ENCODE measurements at regions not wholly inside any gene's neighbourhood (a gene's known extent, or its start where the extent isn't known, plus 50 kb on each side); places are given as distances from the start of the nearest gene placed in this dataset.

GRCh38 chrX:39176105-39176504 lies 374.8 kb downstream of the MID1IP1 start:
- DNase-seq: peak; percentile 16

GRCh38 chrX:39189431-39189830 lies 388.2 kb downstream of the MID1IP1 start:
- DNase-seq: no peak

- peak; percentile 76 for DNase-seq
Measured at GRCh38 chrX:39194673-39195072, 393.4 kb downstream of the MID1IP1 start.

- peak; percentile 84 for DNase-seq
Measured at GRCh38 chrX:39195156-39195555, 393.9 kb downstream of the MID1IP1 start.

- no peak for DNase-seq
Measured at GRCh38 chrX:39196192-39197102, 395.2 kb downstream of the MID1IP1 start.

- DNase-seq: no peak
Measured at GRCh38 chrX:39199429-39199828, 398.2 kb downstream of the MID1IP1 start.

- no peak for DNase-seq
Measured at GRCh38 chrX:39201305-39201990, 400.2 kb downstream of the MID1IP1 start.

GRCh38 chrX:39202641-39203040 lies 401.4 kb downstream of the MID1IP1 start:
- DNase-seq: no peak

- no peak for DNase-seq
Measured at GRCh38 chrX:39203427-39203826, 402.2 kb downstream of the MID1IP1 start.

GRCh38 chrX:39204353-39204752 lies 403.1 kb downstream of the MID1IP1 start:
- no peak for DNase-seq

- no peak for DNase-seq
Measured at GRCh38 chrX:39204945-39205344, 403.7 kb downstream of the MID1IP1 start.

GRCh38 chrX:39205467-39205866 lies 404.2 kb downstream of the MID1IP1 start:
- no peak for DNase-seq

GRCh38 chrX:39206399-39207145 lies 405.3 kb downstream of the MID1IP1 start:
- DNase-seq: no peak

- DNase-seq: no peak
Measured at GRCh38 chrX:39211501-39211900, 410.2 kb downstream of the MID1IP1 start.

GRCh38 chrX:39212456-39212855 lies 411.2 kb downstream of the MID1IP1 start:
- no peak for DNase-seq

- DNase-seq: no peak
Measured at GRCh38 chrX:39214387-39215126, 413.3 kb downstream of the MID1IP1 start.

GRCh38 chrX:39220952-39221351 lies 419.7 kb downstream of the MID1IP1 start:
- no peak for DNase-seq

GRCh38 chrX:39222346-39223113 lies 421.3 kb downstream of the MID1IP1 start:
- no peak for DNase-seq

GRCh38 chrX:39226251-39226650 lies 425.0 kb downstream of the MID1IP1 start:
- DNase-seq: no peak

GRCh38 chrX:39227371-39227770 lies 426.1 kb downstream of the MID1IP1 start:
- DNase-seq: peak; percentile 10

GRCh38 chrX:39238006-39238405 lies 436.7 kb downstream of the MID1IP1 start:
- no peak for DNase-seq

GRCh38 chrX:39242187-39242586 lies 440.9 kb downstream of the MID1IP1 start:
- peak; percentile 42 for DNase-seq
